Activated CD8-positive, alpha-beta memory T cell treated with anti-CD3 and anti-CD28 coated beads, Interleukin-2, amount 50 U/mL, for 4 hours (primary cell): ENCODE measurements at regions not wholly inside any gene's neighbourhood (a gene's known extent, or its start where the extent isn't known, plus 50 kb on each side); places are given as distances from the start of the nearest gene placed in this dataset.
A peak's percentile ranks its signal among the peaks of the same experiment; 100 is the strongest.
"Not testable (repeated sequence)": the region's sequence is repeated elsewhere in the genome, so short reads cannot be mapped to it uniquely, and the experiment has no call there.

Experiments
- DNase-seq: peaks from one replicate; pipeline ENCODE4 v3.0.0-alpha.2; 2020

DNA sequence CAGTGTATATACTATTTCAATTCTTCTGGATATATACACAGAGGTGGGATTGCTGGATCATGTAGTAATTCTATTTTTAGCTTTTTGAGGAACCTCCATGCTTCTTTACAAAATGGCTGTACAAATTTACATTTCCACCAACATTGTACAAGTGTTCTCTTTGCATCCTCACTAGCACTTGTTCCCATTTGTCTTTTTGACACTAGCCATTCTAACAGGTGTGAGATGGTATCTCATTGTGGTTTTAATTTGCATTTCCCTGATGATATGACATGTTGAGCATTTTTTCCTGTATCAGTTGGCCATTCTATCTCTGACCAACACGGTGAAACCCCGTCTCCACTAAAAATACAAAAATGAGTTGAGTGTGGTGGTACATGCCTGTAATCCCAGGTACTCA lies 68.1 kb upstream of the PMEPA1 start:
- no peak for DNase-seq

GRCh38 chr20:57774951-57775350 lies 65.1 kb upstream of the PMEPA1 start:
- DNase-seq = no peak

- no peak for DNase-seq
Observed at GRCh38 chr20:57774111-57774880, 64.5 kb upstream of the PMEPA1 start.

- no peak for DNase-seq
Observed at GRCh38 chr20:57773059-57773815, 63.4 kb upstream of the PMEPA1 start.

DNA sequence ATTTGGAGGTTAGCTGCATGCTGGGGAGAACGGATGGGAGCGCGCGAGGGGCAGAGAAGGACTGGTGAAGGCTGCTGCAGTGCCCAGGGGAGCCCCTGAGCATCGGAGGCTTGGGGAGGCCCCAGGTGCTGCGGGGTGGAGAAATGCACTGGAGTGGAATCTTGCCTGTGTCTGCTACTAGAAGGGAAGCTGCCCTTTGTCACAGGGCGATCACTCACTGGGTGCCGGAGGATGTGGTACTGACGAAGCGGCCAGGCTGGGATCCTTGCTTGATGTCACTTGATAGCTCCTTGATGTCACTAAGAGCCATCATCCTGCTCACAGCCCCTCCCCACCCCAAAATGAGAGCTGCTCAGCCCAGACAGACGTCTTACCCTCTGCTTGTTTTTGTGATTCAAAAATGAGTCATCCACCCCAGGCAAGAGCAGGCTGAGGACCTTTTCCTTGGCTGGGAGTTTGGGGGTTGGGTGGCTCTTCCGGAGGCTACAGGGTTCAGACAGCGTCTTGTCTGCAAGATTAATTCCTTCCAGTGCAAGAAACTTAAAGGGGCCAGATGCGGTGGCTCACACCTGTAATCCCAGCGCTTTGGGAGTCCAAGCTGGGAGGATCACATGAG lies 62.6 kb upstream of the PMEPA1 start:
- DNase-seq = peak; percentile 27

DNA sequence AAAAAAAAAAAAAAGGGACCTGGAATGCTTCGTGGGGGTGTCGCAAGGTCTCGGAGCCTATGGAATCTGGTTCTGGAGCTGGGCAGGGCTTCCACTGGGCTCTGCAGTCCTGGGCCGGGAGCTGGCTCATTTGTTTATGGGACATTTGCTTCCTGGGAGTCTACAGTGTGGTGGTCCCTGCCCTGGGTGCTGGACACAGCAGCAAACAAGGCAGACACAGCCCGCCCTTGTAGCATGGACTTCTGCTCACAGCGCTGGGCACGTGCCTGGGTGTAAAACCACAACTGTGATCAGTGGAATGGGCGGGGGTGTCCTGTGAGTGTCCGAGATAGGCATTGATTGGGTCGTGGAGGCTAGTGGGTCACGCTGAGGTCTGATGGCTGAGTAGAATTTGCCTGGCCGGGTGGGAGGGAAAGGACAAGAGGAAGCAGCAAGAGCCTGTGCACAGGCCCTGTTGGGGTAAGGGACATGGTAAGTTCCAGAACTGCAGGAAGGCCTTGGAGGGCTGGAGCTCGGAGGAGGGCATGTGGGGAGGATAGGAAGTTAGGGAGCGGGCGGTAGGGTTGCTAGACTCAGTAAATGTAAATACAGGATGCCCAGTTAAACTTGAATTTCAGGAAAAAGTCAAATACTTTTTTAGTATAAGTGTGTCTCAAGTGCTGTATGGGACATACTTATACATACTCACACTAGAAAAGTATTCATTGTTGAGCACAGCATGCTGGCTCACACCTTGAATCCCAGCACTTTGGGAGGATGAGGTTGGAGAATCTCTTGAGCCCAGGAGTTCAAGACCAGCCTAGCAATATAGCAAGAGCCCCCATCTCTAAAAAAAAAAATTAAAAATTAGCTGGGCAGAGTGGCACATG lies 61.3 kb upstream of the PMEPA1 start:
- no peak for DNase-seq

DNA sequence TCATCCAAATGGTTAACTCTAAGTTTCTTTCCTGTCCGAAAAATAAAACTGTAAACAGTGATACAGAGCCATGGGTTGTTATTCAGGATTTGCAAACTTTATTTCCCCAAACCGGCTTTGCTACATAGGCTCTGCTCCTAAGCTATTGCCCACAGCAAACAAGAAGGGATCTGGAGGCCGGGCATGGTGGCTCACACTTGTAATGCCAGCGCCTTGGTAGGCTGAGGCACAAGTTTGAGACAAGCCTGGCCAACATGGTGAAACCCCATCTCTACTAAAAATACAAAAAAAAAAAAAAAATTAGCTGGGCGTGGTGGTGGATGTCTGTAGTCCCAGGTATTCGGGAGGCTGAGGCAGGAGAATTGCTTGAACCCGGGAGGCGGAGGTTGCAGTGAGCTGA lies 60.6 kb upstream of the PMEPA1 start:
- not testable (repeated sequence) for DNase-seq

DNA sequence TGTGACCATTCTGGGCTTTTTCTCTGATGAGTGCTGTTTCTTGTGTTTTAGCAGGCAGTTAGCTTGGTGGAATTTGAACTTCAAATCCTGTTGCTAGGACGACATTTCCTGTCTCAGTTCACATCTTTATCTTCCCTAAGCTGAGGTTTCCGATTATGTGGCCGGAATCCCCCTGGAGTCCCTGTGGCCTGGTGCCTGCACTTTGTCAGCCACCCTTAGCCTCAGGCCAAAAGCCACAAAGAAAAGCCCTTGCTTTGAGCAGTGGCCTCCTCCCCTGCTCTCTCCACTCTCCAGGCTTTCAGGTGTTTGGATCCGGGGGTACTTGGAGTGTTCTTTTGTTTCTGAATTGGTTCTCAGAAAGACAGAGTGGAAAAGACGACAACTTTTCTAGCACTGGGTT lies 59.9 kb upstream of the PMEPA1 start:
- no peak for DNase-seq

DNA sequence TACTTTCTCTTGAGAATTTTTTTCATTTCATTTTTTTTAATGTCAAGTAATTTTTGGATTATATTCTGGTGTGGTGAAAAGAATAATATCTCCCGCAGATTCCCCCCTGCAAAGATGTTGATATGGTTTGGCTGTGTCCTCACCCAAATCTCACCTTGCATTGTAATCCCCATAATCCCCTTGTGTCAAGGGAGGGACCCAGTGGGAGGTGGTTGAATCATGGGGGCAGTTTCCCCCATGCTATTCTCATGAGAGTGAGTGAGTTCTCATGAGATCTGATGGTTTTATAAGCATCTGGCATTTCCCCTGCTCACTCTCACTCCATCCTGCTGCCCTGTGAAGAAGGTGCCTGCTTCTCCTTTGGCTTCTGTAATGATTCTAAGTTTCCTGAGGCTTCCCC lies 58.7 kb upstream of the PMEPA1 start:
- no peak for DNase-seq

GRCh38 chr20:57767441-57767840 lies 57.6 kb upstream of the PMEPA1 start:
- no peak for DNase-seq

DNA sequence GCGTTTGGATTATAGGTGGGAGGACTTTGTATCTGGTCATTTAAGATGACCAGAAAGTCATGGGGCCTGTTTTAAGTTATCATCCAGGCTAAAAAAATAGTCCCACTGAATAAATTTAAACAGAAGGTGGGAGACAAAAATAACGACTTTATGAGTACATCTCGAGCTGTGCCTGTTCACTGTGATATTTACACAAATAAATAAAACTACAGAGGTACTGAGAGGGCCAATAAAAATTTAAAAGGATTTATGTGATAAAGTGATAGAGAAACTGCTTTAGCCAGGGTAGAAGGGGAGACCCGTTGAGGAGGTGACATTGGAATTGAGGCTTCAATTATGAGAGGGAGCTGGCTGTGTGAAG lies 53.4 kb upstream of the PMEPA1 start:
- no peak for DNase-seq

- DNase-seq = no peak
Observed at GRCh38 chr20:57762531-57763234, 52.9 kb upstream of the PMEPA1 start.

DNA sequence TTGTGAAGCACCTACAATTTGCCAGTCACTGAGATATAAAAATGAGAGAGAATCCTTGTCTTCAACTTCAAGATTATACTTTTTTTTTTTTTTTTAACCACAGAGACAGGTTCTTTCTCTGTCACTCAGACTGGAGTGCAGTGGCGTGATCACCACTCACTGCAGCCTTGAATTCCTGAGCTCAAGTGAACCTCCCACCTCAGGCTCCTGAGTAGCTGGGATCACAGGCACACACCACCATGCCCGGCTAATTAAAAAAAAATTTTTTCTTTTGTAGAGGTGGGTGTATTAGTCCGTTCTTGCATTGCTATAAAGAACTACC lies 51.6 kb upstream of the PMEPA1 start:
- no peak for DNase-seq

GRCh38 chr20:57760698-57761412 lies 51.0 kb upstream of the PMEPA1 start:
- DNase-seq = no peak

- no peak for DNase-seq
Observed at GRCh38 chr20:57759724-57760123, 49.9 kb upstream of the PMEPA1 start.
